GM19324 (cell line): ENCODE measurements at regions not wholly inside any gene's neighbourhood (a gene's known extent, or its start where the extent isn't known, plus 50 kb on each side); places are given as distances from the start of the nearest gene placed in this dataset.
"Not testable (repeated sequence)": the region's sequence is repeated elsewhere in the genome, so short reads cannot be mapped to it uniquely, and the experiment has no call there.

ENCODE experiments used
- ATAC-seq: cut with Tn5 transposase; IDR thresholded peaks from one replicate; pipeline ENCODE4 v1.9.1; 2021; ENCODE audit warnings: mild to moderate bottlenecking, moderate library complexity; ENCODE audit not compliant: unreplicated experiment, low FRiP score

DNA sequence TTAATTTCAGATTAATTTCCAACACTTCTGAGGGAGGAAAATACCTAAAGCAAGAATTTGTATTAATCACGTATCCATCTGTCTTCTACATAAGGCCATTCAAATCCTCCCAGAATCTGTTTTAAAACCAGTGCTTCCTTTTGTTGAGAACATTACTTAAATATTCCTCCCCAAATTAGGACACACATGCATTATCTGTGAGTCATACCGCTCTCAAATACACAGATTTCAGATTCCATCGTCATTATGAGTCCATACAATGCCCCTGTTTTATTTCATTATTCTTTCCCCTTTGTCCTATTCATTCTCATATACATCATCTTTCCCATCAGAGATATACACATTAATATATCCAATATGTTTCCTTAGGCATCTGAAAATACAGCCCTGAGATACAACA lies 57.3 kb upstream of the PRSS12 start:
- ATAC-seq: no peak

DNA sequence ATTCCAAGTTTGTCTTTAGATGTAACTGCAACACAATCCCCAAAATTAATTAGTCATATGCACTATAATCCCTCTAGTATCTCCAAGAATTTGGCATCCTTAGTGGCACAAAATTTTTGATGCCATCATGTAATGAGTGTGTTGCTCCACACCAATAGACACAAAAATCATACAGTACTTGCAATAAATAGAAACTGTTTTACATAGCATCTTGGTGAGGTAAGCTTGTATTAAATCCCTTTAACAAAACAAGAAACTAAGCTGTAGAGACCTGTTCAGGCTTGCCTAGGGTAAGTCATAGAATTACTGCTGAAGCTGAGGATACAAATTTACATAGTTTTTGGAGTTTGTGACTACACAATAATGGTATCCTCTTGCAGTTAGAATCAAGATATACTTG lies 64.5 kb upstream of the PRSS12 start:
- no peak for ATAC-seq

DNA sequence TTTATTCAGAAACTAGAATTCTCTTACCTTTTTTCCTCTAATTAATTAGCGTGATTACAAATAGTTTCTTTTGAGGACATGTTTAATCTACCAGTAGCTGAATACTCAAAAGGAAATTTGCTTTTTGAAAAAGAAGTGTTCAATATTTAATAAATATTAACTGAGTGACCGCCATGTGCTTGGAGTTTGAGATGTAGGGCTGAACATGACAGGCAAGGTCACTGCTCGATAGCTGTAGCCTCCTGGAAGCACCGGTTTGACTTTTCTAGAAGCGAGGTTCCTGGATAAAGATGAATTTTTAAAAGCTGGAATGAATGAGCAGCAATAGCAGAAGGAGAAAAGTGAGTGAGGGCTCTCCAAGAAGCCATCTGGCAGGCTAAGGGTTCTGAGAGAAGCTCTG lies 65.0 kb upstream of the PRSS12 start:
- ATAC-seq: not testable (repeated sequence)

DNA sequence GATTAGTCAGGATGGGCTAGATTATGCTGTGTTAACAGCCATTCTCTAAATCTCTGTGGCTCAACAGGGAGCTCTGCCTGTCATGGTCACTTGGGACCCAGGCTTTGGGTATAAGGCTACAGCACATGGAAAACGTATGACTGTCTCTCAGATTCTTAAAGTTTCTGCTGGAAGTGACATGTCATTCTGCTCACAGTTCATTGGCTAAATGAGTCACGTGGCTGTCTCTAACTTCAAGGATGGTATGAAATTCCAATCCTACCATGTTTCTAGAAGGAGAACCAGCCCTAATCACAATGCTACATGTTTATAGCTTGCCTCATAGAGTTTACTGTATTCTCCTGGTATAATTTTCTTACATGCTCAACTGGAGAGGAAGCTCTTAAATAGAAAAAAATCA lies 65.6 kb upstream of the PRSS12 start:
- ATAC-seq: not testable (repeated sequence)

DNA sequence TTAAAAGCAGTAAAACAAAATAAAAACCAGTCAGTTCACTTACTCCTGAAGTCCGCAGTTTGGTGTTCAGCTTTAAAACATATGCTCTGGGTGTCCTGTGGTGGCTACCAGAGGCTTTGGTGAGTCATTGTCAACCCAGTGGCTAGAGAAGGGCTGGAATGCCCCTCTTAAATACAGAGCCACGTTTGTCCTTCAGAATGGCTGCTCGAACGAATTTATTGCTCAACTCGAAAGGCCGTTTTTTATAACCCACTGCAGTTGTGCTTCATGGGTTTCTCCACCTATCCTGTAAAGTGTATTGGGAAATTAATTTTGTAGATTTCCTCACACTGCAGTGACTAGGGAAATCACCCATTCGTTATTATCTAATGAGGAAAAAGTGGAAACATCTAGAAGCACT lies 66.8 kb upstream of the PRSS12 start:
- ATAC-seq: not testable (repeated sequence)

DNA sequence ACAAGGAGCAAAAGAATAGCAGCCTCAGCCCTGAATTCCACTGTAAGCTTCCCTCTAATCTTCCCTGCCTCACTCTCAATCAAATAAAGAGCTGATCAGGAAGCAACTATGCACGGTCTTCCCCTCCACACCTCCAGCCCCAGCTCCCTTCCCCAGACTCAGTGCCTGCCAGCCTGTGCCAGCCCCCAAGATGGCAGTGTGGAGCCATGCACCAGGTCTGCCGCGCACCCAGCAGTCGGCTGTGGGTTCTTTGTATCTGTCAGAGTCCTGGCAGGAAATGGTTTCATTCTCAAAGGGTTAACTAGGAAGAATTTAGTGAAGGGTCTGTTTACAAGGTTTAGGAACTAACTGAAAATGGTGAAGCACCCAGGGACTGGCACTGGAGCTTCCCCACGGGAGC lies 71.3 kb upstream of the PRSS12 start:
- ATAC-seq: not testable (repeated sequence)

DNA sequence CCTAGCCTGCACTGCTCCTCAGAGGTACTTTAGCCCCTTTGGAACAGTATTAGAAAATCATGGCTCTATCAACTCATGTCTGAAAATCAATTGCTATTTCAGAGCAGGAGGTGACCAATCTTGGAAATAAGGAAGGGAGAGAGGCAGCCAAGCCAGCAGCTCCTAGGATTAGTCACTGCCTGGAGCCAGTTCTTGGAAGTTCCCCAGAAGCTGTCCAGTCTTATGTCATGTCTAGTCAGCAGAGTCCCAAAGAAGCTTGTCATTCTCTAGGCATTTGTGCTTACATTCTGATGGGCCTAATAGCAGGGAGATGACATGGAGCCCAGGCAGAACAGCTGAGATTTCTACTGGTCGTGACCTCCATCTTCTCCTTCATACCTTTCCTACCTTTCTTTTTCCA lies 76.1 kb upstream of the PRSS12 start:
- not testable (repeated sequence) for ATAC-seq

DNA sequence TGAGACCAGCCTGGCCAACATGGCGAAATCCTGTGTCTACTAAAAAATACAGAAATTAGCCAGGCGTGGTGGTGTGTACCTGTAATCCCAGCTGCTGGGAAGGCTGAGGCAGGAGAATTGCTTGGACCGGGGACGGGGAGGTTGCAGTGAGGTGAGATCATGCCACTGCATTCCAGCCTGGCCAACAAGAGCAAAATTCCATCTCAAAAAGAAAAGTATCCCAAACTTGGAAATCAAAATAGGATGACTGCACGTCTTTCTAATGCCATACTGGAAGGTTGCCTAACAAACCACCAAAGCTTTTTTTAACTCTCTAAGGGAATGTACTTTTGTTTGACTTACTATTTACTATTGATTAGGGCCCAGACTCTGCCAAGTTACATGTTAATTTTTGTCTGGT lies 79.6 kb upstream of the PRSS12 start:
- ATAC-seq: not testable (repeated sequence)

DNA sequence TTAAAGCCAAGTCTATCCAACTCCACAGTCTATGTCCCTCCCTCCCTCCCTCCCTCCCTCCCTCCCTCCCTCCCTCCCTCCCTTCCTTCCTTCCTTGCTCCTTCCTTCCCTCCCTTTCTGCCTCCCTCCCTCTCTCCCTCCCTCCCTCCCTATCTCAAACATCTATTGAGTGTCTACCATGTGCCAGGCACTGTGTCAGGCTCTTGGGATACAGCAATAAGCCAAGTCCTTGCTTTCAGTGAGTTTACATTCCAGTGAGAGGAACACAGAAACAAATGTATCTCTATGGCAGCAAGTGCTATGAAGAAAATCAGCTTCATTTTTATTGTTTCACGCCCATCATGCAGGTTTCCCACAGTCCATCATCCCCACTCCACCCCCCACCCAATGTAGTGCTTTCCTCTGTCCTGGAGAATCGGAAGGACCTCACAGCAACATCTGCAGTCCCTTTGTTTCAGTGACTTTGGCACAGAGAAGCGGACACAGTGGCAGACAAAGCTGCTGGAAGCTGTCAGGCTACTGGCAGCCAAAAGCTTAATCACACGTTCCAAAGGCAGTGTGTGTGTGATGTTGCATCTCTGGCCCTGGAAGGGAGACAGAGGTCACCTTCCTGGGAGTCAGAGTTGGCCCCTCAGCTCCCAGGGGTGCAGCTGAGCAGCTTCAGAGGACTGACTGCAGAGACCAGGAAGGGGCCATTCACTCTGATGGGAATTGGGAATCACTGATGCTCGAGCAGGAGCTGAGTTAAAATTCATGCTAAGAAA lies 81.0 kb upstream of the PRSS12 start:
- not testable (repeated sequence) for ATAC-seq

DNA sequence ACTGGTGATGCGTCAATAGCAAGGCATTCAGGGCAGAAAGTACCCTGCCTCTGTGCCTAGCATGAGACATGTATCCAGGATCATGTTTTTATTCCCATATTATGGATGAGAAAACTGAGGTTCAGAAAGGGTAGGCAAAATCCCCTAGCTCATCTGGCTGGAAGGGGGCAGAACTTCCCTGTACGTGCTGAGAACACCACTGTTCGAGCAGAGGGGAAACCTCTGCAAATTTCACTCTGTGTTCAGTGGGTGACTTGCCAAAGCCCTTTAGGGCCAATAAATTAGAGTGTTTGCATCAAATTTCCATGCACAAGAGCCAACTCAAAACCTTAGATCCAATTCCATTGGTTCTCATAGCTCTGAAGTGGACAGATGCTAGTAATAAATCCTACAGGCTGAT lies 82.6 kb upstream of the PRSS12 start:
- not testable (repeated sequence) for ATAC-seq

DNA sequence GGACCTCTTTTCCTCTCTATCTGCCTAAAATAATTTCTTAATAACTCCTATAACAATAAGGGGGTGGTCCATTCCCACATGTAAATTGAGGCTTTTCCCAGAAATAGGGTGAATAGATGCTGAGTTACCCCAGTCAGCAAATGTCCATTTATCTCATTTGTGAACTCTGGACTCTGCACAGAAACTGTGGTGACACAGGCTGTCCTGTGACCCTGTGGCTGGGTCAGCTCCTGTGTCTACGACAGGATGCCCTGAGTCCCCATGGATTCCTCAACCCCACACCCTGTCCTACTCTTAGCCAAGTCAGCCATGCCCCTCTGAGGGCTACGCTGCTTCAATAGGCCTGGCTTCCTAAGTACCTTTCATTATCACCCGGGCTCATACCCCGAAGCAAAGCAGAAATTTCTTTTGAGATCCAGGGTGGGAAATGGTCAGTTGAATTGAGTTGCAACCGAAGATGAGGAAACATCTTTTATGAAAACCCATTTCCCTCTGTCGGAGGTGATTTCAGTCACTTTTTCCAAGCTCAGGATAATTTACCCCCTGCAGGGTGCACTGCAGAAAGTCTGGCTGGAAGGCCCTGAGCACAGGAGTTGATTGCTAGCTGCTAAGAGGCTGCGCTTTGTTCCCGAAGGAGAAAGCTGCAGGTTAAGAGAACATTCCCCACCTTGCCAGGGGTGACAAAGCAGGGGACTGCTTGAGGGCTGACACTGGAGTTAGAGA lies 89.5 kb upstream of the PRSS12 start:
- not testable (repeated sequence) for ATAC-seq

DNA sequence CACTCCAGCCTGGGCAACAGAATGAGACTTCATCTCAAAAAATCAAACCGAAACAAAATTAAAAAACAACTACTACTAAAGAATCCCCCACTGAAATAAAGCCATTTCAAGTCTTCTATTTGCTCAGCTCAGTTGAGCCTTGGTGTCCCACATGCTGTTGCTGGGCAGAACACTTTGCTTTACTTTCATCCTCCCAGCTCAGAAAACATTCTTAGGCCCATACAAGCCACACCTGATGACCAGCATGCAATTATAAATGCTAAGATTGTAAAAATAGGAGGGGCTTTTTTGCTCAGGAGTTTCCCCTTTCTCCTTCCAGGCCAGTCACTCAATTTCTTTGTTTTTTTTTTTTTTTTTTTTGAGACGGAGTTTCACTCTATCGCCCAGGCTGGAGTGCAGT lies 94.6 kb upstream of the PRSS12 start:
- not testable (repeated sequence) for ATAC-seq

DNA sequence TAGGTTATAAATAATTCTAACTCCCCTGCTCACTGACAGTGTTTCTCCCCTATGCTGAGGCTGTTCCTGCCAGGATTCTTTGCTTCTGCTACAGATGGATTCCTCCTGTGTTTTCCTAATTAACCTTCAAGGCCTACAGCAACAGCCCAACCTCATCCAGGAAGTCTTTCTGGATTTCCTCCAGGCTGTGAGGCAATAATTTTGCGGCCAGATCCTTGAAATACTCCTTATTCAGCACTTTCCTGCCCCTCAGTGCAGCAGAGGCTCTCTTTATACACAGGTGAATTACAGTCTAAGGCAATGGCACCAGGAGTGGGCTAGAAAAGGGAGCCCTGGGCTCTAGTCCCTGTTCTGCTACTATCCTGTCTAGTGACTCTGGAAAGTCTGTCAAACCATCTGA lies 102.1 kb upstream of the PRSS12 start:
- ATAC-seq: not testable (repeated sequence)

DNA sequence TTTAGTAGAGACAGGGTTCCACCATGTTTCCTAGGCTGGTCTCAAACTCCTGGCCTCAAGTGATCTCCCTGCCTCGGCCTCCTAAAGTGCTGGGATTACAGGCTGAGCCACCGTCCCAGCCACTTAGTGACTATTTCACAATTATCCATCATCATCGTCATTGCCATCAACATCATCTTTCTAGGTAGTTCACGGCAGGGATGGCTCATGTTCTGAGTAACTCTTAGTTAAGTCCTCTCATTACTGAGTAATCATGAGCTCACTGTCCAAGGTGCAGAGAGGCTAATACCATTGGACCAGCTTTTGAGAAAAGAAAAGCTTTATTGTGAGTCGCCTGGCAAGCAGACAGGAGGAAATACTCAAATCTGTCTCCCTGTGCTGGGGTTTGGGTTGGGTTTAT lies 108.6 kb upstream of the PRSS12 start:
- ATAC-seq: not testable (repeated sequence)

DNA sequence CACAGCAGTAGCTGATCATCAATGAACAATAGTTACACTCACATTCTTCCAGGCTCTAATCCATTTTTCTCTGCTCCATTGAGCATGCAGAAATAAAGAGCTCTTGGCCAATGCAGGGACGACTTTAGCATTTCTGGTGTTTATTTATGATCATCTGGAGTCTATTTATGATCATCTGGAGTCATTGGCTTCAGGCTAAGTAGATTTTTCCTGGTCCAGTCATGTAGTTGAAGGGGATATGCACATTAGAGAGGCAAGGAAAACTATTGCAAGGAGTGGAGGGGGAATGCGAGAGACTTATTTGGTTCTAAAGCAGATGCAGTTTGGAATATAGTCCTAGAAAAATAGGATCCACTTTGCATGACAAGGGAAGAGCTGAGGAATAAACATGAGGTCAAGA lies 113.0 kb upstream of the PRSS12 start:
- ATAC-seq: not testable (repeated sequence)

DNA sequence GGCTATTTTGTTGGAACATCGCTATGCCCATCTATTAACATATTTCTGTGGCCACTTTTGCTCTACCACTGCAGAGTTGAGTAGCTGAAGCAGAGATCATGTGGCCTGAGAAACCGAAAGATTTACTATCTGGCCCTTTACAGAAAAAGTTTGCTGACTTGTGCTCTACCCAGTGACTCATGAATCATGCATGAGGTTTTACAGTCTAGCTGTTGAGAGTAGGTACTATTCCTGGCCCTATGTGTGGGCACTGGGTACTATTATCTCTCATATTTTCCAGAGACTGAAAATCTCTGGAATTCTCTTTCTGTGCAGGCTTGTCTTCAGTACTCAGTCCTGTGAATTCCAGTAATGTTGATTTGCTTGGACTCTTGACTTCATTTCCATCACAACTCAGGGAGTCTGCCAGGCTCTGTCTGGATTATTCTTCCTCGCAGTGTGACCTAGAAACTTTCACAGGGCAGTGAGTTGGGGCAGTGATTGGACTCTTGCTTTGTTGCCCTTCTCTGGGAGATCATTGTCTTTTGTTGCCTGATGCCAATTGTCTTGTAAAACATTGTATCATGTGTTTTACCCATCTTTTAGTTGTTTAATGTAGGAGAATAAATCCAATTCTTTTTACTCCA lies 121.3 kb upstream of the PRSS12 start:
- not testable (repeated sequence) for ATAC-seq

DNA sequence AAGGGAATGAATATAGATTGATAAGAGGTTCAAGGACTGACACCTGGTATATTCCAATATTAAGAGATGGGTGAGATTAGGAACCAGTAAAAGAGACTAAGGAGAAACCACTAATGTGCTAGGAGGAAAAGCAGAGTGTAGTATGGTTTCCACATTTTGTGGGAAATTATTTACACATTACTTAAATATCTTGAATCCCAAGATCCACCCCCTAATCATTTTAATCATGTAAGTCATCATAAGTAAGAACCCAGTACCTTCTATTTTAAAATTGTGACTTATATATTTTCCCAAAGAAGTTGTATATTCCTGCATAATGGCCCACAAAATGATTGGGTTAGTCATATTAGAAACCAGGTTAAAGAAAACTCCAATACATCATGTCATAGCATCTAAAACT lies 122.0 kb upstream of the PRSS12 start:
- not testable (repeated sequence) for ATAC-seq

DNA sequence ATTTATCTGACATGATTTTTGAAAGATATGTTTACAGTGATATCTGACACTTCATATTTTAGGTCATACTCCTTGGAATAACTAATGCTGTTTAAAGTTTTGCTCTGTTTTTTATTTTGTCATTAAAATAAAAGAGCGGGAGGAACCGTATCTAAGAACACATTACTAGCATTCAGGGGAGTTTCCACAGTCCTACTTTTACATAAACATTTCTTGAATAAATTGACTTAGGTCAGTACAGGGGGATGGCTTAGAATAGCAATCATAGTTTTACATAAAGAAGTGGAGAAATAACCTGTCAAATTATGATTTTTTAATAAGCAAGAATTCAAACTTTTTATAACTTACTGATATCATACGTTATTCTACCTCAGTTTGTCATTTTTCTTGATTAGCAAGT lies 123.1 kb upstream of the PRSS12 start:
- ATAC-seq: not testable (repeated sequence)

DNA sequence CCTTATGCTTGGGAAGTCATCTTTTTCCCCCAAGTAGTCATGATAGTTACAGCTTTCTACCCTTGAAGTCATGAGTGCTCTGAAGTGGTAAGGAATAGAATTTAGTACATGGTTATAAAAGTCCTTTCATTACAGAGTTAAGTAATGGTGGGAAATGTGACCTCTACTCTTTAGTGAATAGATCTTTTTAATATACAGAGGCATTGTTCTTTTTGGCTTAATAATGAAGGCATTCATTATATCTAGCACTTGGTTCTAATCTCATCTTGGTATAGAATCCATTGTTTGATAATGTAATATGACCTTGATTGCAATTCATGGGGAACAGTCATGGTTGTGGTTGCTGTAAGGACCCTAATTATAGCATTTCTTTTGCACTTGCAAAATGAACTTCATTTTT lies 125.0 kb upstream of the PRSS12 start:
- ATAC-seq: not testable (repeated sequence)

DNA sequence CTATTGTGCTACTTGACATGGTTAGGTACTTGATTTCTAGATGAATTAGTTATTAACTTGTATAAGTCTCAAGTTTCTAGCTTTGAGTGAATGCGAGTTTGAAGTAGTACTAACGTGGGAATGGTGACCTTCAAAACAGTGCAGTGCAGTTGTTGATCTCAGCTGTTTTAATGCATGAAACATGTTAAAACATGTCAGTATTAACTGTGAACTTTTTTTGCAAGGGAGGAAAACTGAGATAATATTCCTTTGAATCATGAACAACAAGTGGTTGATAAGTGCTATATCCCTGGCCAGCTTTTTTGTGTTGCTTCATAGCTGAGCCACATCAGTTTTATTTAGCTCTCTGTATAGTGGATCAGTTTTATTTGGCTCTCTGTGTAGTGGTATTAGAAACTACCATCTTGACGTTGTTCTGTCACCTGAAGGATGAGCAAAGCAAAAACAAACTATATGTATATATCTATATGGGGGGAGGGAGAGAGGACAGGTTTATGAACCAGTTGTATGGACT lies 133.1 kb upstream of the PRSS12 start:
- ATAC-seq: not testable (repeated sequence)

DNA sequence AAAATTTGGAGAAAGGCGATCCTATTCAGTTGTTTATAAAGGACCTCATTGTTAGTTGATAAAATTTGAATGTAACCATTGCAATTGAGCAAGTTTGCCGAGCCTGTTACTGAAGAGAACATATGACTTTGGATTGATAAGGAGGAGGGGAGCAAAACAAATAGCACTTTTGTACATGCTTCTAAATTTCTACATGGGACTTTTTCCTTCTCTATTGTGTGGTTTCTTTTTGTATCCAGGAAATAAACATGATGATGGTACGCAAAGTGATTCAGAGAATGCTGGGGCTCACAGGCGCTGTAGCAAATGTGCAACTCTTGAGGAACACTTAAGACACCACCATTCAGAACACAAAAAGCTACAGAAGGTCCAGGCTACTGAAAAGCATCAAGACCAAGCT lies 140.2 kb upstream of the PRSS12 start:
- ATAC-seq: not testable (repeated sequence)
